Thymus (tissue), 11 donors: ENCODE measurements at regions not wholly inside any gene's neighbourhood (a gene's known extent, or its start where the extent isn't known, plus 50 kb on each side); places are given as distances from the start of the nearest gene placed in this dataset.

Source experiments
- DNase-seq, 9 donors: peaks; one replicate each; pipeline ENCODE4 v3.0.0-alpha.2; 2013; ENCODE audit warnings: low spot score in 9 of 9, low read depth in 6 of 9, missing footprints in 1 of 9
- H3K27ac ChIP-seq, 2 donors: one replicate each; pipeline ENCODE4 v1.5.1; 2013; ENCODE audit warnings: control low read depth in 1 of 2, low read depth in 1 of 2, low read length in 1 of 2, mild to moderate bottlenecking in 1 of 2, moderate library complexity in 1 of 2
- H3K27me3 ChIP-seq, 2 donors: one replicate each; pipeline ENCODE4 v1.5.1; 2013; ENCODE audit warnings: low read length in 1 of 2; ENCODE audit not compliant: control insufficient read depth in 2 of 2, insufficient read depth in 1 of 2
- H3K36me3 ChIP-seq, 2 donors: one replicate each; pipeline ENCODE4 v1.5.1; 2013; ENCODE audit warnings: low read length in 1 of 2, mild to moderate bottlenecking in 1 of 2, moderate library complexity in 1 of 2; ENCODE audit not compliant: control insufficient read depth in 2 of 2, insufficient read depth in 2 of 2
- H3K4me1 ChIP-seq, 2 donors: one replicate each; pipeline ENCODE4 v1.5.1; 2013; ENCODE audit warnings: low read length in 2 of 2; ENCODE audit not compliant: control insufficient read depth in 2 of 2, insufficient read depth in 2 of 2
- H3K4me3 ChIP-seq, 2 donors: one replicate each; pipeline ENCODE4 v1.5.1; 2013; ENCODE audit warnings: low read length in 2 of 2, control low read depth in 1 of 2, mild to moderate bottlenecking in 1 of 2
- H3K9me3 ChIP-seq, 2 donors: one replicate each; pipeline ENCODE4 v1.5.1; 2013; ENCODE audit warnings: low read length in 1 of 2, mild to moderate bottlenecking in 1 of 2; ENCODE audit not compliant: control insufficient read depth in 2 of 2, insufficient read depth in 1 of 2
- WGBS: extraction: QIAGEN DNeasy Blood & Tissue Kit; methylation state at CpG from one replicate; pipeline ENCODE4 v1.1.7; 2013; 5-methylcytosine and 5-hydroxymethylcytosine counted together
- donor health status: healthy.

DNA sequence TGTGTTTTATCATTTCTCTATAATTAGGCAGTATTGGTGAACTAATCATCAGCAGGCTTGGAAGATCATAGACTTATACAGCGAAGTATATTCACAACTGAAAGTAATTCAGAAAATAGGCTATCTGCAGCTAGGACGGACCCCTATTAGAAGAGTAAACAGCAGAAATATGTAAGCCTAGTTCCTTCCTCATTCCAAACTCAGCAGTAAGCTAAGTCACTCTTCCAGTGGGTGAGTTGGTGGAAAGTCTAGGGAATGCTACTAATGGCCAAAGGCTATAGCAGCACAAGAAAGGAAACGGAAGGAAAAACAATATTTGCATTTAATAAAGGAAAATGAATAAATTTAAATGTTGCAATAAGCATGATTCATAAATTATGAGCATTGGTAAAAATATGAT, 918.1 kb upstream of the TMPRSS15 start:
- H3K36me3 ChIP-seq: no peaks in the 10 kb centered on the region
- H3K27me3 ChIP-seq: no peaks in the 10 kb centered on the region
- H3K4me3 ChIP-seq: no peak overlapping the region
- H3K27ac ChIP-seq: no peak overlapping the region
- DNase-seq: no peak
- WGBS: 86% methylated on average over 3 of the region's 3 CpGs
- no peaks in the 10 kb centered on the region for H3K9me3 ChIP-seq
- no peaks in the 10 kb centered on the region for H3K4me1 ChIP-seq

DNA sequence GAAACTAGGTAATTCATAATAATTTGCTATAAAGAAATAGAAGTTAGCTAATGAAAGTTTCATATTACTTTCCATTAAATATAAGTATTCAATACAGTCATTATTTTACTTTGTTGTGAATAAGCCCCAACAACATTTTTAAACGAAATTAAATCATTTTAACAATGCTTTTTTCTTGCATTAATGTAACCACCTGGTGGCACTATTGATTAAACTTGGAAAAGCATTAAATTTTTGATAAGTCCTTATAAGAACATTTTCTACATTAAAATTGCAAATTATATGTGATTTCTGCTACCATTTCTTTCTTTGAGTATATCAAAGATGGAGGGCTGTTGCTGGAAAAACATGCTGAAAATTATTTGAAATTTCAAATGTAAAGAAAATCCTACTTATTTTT, 918.8 kb upstream of the TMPRSS15 start:
- Histone ChIP-seq H3K27me3 (no peaks in the 10 kb centered on the region), H3K27ac (no peak overlapping the region), H3K4me3 (no peak overlapping the region), H3K36me3 (no peaks in the 10 kb centered on the region), H3K9me3 (no peaks in the 10 kb centered on the region), H3K4me1 (no peaks in the 10 kb centered on the region)
- WGBS: 23% methylated on average over 1 of the region's 1 CpG
- peak in 1 of 9 donors; percentile 5 for DNase-seq

DNA sequence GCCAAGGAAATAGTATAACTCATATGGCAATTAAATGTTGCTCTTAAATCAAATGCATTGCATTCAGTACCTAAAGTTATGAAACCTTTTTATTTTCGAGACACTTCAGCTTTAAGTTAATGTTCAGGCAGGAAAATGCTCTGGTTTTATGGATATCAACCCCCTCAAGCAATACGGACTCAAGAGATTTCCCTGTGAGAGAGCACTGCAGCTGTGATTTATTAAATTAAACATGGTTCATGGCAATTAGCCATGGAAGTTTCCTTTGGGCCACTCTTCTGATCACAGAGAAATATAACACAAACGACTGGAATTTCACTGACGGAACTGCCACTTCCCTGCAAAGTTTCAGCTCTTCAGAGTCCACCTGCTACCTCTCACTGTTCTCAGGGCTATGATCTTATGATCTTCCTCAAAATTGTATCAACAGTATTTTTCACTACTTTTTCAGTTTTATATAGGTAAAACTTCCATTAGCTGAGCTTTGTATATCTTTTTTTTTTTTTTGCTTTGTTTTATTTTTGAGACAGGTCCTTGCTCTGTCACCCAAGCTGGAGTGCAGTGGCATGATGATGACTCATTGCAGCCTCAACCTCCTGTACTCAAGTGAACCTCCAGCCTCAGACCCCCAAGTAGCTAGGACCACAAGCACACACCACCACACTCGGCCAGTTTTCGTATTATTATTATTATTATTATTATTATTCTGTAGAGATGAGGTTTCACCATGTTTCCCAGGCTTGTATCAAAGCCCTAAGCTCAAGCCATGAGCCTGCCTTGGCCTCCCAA, 923.1 kb upstream of the TMPRSS15 start:
- 94% methylated on average over 6 of the region's 6 CpGs for WGBS
- no peak overlapping the region for H3K4me3 ChIP-seq

DNA sequence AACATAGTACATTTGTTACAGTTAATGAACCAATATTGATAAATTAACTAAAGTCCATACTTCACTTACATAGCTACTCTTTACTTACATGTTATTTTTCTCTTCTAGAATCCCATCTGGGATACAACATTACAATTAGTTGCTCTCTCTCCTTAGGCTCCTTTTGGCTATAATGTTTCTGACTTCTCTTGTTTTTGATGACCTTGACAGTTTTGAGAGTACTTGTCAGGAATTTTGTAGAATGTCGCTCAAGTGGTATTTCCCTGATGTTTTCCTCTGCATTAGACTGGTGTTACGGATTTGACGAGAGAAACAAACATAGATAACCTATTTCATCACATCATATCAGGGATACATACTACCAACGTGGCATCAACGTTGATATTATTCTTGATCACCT, 925.4 kb upstream of the TMPRSS15 start:
- DNase-seq: no peak
- 76% methylated on average over 5 of the region's 5 CpGs for WGBS
- no peaks in the 10 kb centered on the region for H3K36me3 ChIP-seq
- H3K27me3 ChIP-seq: no peaks in the 10 kb centered on the region
- no peaks in the 10 kb centered on the region for H3K4me1 ChIP-seq
- H3K9me3 ChIP-seq: peaks cover 0 to 2% of the 10 kb centered on the region in 2 donors
- no peak overlapping the region for H3K4me3 ChIP-seq
- no peak overlapping the region for H3K27ac ChIP-seq

More for the DNA sequence above, 923.1 kb upstream of the TMPRSS15 start:
- H3K4me1 ChIP-seq: no peaks in the 10 kb centered on the region
- peaks cover 0 to 1% of the 10 kb centered on the region in 2 donors for H3K9me3 ChIP-seq
- H3K36me3 ChIP-seq: no peaks in the 10 kb centered on the region
- no peak overlapping the region for H3K27ac ChIP-seq
- H3K27me3 ChIP-seq: no peaks in the 10 kb centered on the region
- no peak for DNase-seq

DNA sequence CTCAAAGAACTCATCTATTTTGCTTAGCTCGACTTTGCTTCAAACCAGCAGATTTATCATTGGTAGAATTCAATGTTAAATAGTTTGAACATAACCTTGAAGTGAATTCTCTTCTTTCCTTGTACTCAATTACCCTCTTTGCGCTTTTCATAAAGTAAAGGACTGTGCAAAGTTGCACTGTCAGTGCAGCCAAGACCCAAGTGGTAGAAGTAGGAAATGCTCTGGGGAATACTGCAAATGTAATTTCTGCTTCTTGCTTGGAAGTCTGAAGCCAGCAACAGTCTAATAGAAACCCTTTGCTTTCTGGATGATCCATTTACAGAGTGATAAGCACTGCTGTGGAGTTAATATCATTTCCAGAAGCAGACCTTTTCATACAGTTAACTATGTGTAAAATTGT, 936.7 kb upstream of the TMPRSS15 start:
- H3K4me3 ChIP-seq: no peak overlapping the region
- no peak overlapping the region for H3K27ac ChIP-seq
- H3K27me3 ChIP-seq: no peaks in the 10 kb centered on the region
- H3K36me3 ChIP-seq: no peaks in the 10 kb centered on the region
- WGBS: 84% methylated on average over 2 of the region's 2 CpGs
- H3K4me1 ChIP-seq: no peaks in the 10 kb centered on the region
- H3K9me3 ChIP-seq: no peaks in the 10 kb centered on the region
- no peak for DNase-seq

DNA sequence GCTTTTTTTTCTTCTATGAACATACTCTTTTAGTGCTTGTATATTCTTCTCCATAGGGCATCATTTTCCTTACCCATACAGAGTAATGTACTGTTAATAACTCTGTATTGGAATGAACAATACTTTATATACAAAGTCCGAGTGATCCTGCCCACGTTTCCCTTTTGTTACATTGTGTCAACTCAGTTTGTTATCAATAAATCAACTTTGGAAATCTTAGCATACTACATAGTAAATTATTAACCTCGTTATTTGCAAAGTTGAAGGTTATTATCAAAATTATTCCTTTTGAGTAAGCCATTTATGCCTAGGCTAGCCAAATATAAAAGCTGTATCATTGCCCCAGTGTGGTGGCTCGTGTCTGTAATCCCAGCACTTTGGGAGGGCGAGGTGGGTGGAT, 937.4 kb upstream of the TMPRSS15 start:
- no peak for DNase-seq
- Histone ChIP-seq H3K9me3 (no peaks in the 10 kb centered on the region), H3K36me3 (no peaks in the 10 kb centered on the region), H3K4me3 (no peak overlapping the region), H3K27me3 (no peaks in the 10 kb centered on the region), H3K27ac (no peak overlapping the region), H3K4me1 (no peaks in the 10 kb centered on the region)
- 88% methylated on average over 5 of the region's 5 CpGs for WGBS

DNA sequence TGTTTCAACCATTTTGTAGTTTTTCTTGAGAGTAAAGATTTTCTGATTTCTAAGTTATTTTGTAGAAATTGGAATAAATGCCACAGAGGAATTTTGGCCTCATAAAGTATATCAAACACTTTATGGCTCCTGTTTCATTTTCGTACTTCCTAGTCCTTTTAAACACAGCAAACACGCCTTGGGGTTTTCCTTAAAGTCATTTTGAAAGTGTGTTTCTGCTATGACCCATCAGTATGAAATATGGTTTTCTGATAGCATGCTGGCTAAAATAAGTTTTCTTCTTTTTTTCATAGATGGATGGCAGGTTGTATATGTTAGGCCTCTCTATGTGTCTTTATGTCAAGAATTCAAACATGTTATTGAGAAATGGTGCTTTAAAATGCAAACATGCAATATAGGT, 940.1 kb upstream of the TMPRSS15 start:
- Histone ChIP-seq H3K27ac (no peak overlapping the region), H3K36me3 (no peaks in the 10 kb centered on the region), H3K4me1 (no peaks in the 10 kb centered on the region), H3K4me3 (no peak overlapping the region), H3K9me3 (no peaks in the 10 kb centered on the region), H3K27me3 (no peaks in the 10 kb centered on the region)
- peak in 1 of 9 donors; percentile 2 for DNase-seq
- WGBS: 73% methylated on average over 2 of the region's 2 CpGs

DNA sequence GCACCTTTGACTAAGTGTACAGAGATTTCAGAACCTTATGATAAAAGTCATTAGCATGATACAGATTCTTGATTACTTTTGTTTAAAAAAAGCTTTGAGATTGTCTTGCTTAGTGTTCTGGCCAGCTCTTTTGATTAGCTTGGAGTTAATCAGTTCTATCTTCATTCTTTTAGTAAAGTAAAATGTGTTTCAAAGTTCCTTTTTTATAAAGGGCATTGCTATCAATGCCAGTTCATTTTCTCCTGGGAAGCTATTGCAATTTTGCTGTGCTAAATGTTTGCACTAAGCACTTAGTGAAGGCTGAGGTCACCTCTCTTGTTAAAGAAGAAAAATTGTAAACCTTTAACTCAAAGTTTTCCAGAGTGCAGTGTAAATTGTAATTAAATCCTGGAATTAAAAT, 946.7 kb upstream of the TMPRSS15 start:
- Histone ChIP-seq H3K4me1 (no peaks in the 10 kb centered on the region), H3K27ac (no peak overlapping the region), H3K27me3 (no peaks in the 10 kb centered on the region), H3K9me3 (no peaks in the 10 kb centered on the region), H3K36me3 (no peaks in the 10 kb centered on the region), H3K4me3 (no peak overlapping the region)
- DNase-seq: no peak

DNA sequence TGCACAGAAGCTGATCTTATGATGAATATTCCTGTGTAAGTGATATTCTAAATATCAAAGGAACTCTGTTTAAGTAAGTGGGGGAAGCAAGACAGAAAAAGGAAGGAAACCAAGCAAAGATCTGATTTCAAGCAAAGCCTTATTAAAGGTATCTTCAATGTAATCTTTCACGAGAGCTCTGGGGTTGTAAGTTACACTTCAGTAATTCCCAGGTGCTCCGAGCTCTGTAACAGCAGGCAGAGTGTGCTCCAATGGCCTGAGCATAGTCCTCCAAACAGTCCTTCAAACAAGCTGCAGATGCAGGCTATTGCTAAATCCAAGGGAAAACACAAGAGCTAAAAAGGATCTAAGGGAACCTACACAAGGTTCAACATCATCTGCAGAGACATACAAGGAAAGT, 949.7 kb upstream of the TMPRSS15 start:
- Histone ChIP-seq H3K4me1 (no peaks in the 10 kb centered on the region), H3K4me3 (no peak overlapping the region), H3K9me3 (no peaks in the 10 kb centered on the region), H3K27ac (no peak overlapping the region), H3K36me3 (no peaks in the 10 kb centered on the region), H3K27me3 (no peaks in the 10 kb centered on the region)
- peak in 1 of 9 donors; percentile 1 for DNase-seq
- WGBS: 27% methylated on average over 2 of the region's 2 CpGs
